ENCODE measurements at regions not wholly inside any gene's neighbourhood (a gene's known extent, or its start where the extent isn't known, plus 50 kb on each side); places are given as distances from the start of the nearest gene placed in this dataset.

GRCh38 chr13:34578471-34578870 is 363.6 kb upstream of the NBEA start:
- TF ChIP-seq CTCF (IDR thresholded peaks at IDR 0.05; ENCODE audit: low read depth, low read length), result no peak
- TF ChIP-seq EZH2phosphoT487 (IDR thresholded peaks at IDR 0.05; ENCODE audit: low read depth), result no peak
- no peaks in the 10 kb centered on the region for H3K9me3 ChIP-seq (ENCODE audit: insufficient read depth, low read length)
- no peak overlapping the region for H2AFZ ChIP-seq (ENCODE audit: low read depth, low read length)
- no peak overlapping the region for H3K9ac ChIP-seq (ENCODE audit: low read length)
- H3K4me2 ChIP-seq (ENCODE audit: low read length), result no peak overlapping the region
- H3K36me3 ChIP-seq (replicated peaks; ENCODE audit: low read depth, low read length), result no peaks in the 10 kb centered on the region
- H3K4me1 ChIP-seq (ENCODE audit: low read length), result no peaks in the 10 kb centered on the region
- H3K27ac ChIP-seq (ENCODE audit: low read length), result no peak overlapping the region
- H3K79me2 ChIP-seq (ENCODE audit: low read length), result no peaks in the 10 kb centered on the region
- no peak overlapping the region for H3K4me3 ChIP-seq (ENCODE audit: low read length)
- no peaks in the 10 kb centered on the region for H4K20me1 ChIP-seq (ENCODE audit: insufficient read depth, low read length)
- no peaks in the 10 kb centered on the region for H3K27me3 ChIP-seq (ENCODE audit: low read depth, low read length)

GRCh38 chr13:34578917-34579316 is 363.2 kb upstream of the NBEA start:
- Histone ChIP-seq H3K27me3 (ENCODE audit: low read depth, low read length) (no peaks in the 10 kb centered on the region), H3K9me3 (ENCODE audit: insufficient read depth, low read length) (no peaks in the 10 kb centered on the region), H3K36me3 (replicated peaks; ENCODE audit: low read depth, low read length) (no peaks in the 10 kb centered on the region), H4K20me1 (ENCODE audit: insufficient read depth, low read length) (no peaks in the 10 kb centered on the region), H3K27ac (ENCODE audit: low read length) (no peak overlapping the region), H3K9ac (ENCODE audit: low read length) (no peak overlapping the region), H3K4me1 (ENCODE audit: low read length) (no peaks in the 10 kb centered on the region), H2AFZ (ENCODE audit: low read depth, low read length) (no peak overlapping the region), H3K79me2 (ENCODE audit: low read length) (no peaks in the 10 kb centered on the region), H3K4me3 (ENCODE audit: low read length) (no peak overlapping the region), H3K4me2 (ENCODE audit: low read length) (no peak overlapping the region)
- no peak for TF ChIP-seq CTCF (IDR thresholded peaks at IDR 0.05; ENCODE audit: low read depth, low read length)
- TF ChIP-seq EZH2phosphoT487 (IDR thresholded peaks at IDR 0.05; ENCODE audit: low read depth), result no peak

- no peak for TF ChIP-seq CTCF (IDR thresholded peaks at IDR 0.05; ENCODE audit: low read depth, low read length)
- TF ChIP-seq EZH2phosphoT487 (IDR thresholded peaks at IDR 0.05; ENCODE audit: low read depth), result no peak
- H3K27me3 ChIP-seq (ENCODE audit: low read depth, low read length), result no peaks in the 10 kb centered on the region
- no peak overlapping the region for H2AFZ ChIP-seq (ENCODE audit: low read depth, low read length)
- no peak overlapping the region for H3K27ac ChIP-seq (ENCODE audit: low read length)
- no peaks in the 10 kb centered on the region for H4K20me1 ChIP-seq (ENCODE audit: insufficient read depth, low read length)
- H3K4me3 ChIP-seq (ENCODE audit: low read length), result no peak overlapping the region
- H3K9me3 ChIP-seq (ENCODE audit: insufficient read depth, low read length), result no peaks in the 10 kb centered on the region
- no peak overlapping the region for H3K4me2 ChIP-seq (ENCODE audit: low read length)
- no peak overlapping the region for H3K9ac ChIP-seq (ENCODE audit: low read length)
- H3K36me3 ChIP-seq (replicated peaks; ENCODE audit: low read depth, low read length), result no peaks in the 10 kb centered on the region
- no peaks in the 10 kb centered on the region for H3K4me1 ChIP-seq (ENCODE audit: low read length)
- no peaks in the 10 kb centered on the region for H3K79me2 ChIP-seq (ENCODE audit: low read length)
These were observed 358.9 kb upstream of the NBEA start for GRCh38 chr13:34583181-34583580.

GRCh38 chr13:34587576-34587975 is 354.5 kb upstream of the NBEA start:
- no peak overlapping the region for H3K27ac ChIP-seq (ENCODE audit: low read length)
- no peak overlapping the region for H3K4me2 ChIP-seq (ENCODE audit: low read length)

More at GRCh38 chr13:34587576-34587975, 354.5 kb upstream of the NBEA start:
- H3K9ac ChIP-seq (ENCODE audit: low read length), result no peak overlapping the region
- H3K4me3 ChIP-seq (ENCODE audit: low read length), result no peak overlapping the region
- no peaks in the 10 kb centered on the region for H3K9me3 ChIP-seq (ENCODE audit: insufficient read depth, low read length)
- TF ChIP-seq CTCF (IDR thresholded peaks at IDR 0.05; ENCODE audit: low read depth, low read length), result no peak
- TF ChIP-seq EZH2phosphoT487 (IDR thresholded peaks at IDR 0.05; ENCODE audit: low read depth), result no peak
- H3K4me1 ChIP-seq (ENCODE audit: low read length), result no peaks in the 10 kb centered on the region
- H2AFZ ChIP-seq (ENCODE audit: low read depth, low read length), result no peak overlapping the region
- H3K36me3 ChIP-seq (replicated peaks; ENCODE audit: low read depth, low read length), result no peaks in the 10 kb centered on the region
- no peaks in the 10 kb centered on the region for H3K27me3 ChIP-seq (ENCODE audit: low read depth, low read length)
- no peaks in the 10 kb centered on the region for H3K79me2 ChIP-seq (ENCODE audit: low read length)
- H4K20me1 ChIP-seq (ENCODE audit: insufficient read depth, low read length), result no peaks in the 10 kb centered on the region

All from OCI-LY3 (cell line).